OCI-LY7 (cell line): ENCODE measurements at regions not wholly inside any gene's neighbourhood (a gene's known extent, or its start where the extent isn't known, plus 50 kb on each side); places are given as distances from the start of the nearest gene placed in this dataset.

Source experiments
- BruUV-seq: library from RNA; stranded (reverse); fragments of 400-500 nt; replicated peaks from 2 replicates; lab custom pipeline; 2021; lab: Mats Ljungman, UMichigan
- CTCF ChIA-PET: fragments of 300-600 bp; sonication (Branson Sonifier 250); formaldehyde crosslinking; loops from one replicate; lab custom pipeline; 2022; ENCODE audit warnings: antibody characterized with exemption; ENCODE audit not compliant: unreplicated experiment; lab: Charles Lee
- POLR2A ChIA-PET: fragments of 300-600 bp; sonication (Branson Sonifier 250); formaldehyde crosslinking; loops from one replicate; lab custom pipeline; 2022; ENCODE audit warnings: antibody characterized with exemption; lab: Charles Lee
- DNase-seq: peaks from one replicate; pipeline ENCODE4 v3.0.0-alpha.2; 2015; ENCODE audit warnings: low spot score
- H2AFZ ChIP-seq: fragments of 200-600 bp; sonication (generic), shearing (Covaris generic); 2 replicates; pipeline ENCODE4 v1.6.1; 2014; ENCODE audit warnings: mild to moderate bottlenecking, antibody characterized with exemption, low read length, moderate library complexity
- H3K27ac ChIP-seq: fragments of 200-600 bp; sonication (generic); 2 replicates; pipeline ENCODE4 v1.5.1; 2014; ENCODE audit warnings: mixed run types, low read depth, mild to moderate bottlenecking, moderate library complexity, low read length, inconsistent platforms; ENCODE audit not compliant: poor library complexity, severe bottlenecking
- H3K36me3 ChIP-seq: fragments of 200-600 bp; sonication (generic); 2 replicates; pipeline ENCODE4 v1.6.1; 2014; ENCODE audit warnings: mild to moderate bottlenecking, antibody characterized with exemption, low read length, moderate library complexity, mixed read lengths; ENCODE audit not compliant: insufficient read depth
- H3K4me1 ChIP-seq: fragments of 200-600 bp; sonication (generic); 2 replicates; pipeline ENCODE4 v1.5.1; 2014; ENCODE audit warnings: mild to moderate bottlenecking, low read length; ENCODE audit not compliant: insufficient read depth, poor library complexity, severe bottlenecking
- H3K4me2 ChIP-seq: fragments of 200-600 bp; sonication (generic); 2 replicates; pipeline ENCODE4 v1.6.1; 2014; ENCODE audit warnings: mild to moderate bottlenecking, low read length
- H3K4me3 ChIP-seq: fragments of 200-600 bp; sonication (generic); 2 replicates; pipeline ENCODE4 v1.5.1; 2014; ENCODE audit warnings: mild to moderate bottlenecking, low read depth, low read length; ENCODE audit not compliant: poor library complexity, severe bottlenecking
- H3K79me2 ChIP-seq: fragments of 200-600 bp; sonication (generic); 2 replicates; pipeline ENCODE4 v1.6.1; 2016; ENCODE audit warnings: low read depth, mild to moderate bottlenecking, low read length, moderate library complexity, mixed read lengths; ENCODE audit not compliant: insufficient read depth
- H3K9me2 ChIP-seq: fragments of 200-600 bp; sonication (generic); 2 replicates; pipeline ENCODE4 v1.6.1; 2016; ENCODE audit warnings: mild to moderate bottlenecking, low read length, mixed read lengths; ENCODE audit not compliant: insufficient read depth
- H3K9me3 ChIP-seq: fragments of 200-600 bp; sonication (generic); 2 replicates; pipeline ENCODE4 v1.6.1; 2014; ENCODE audit warnings: mild to moderate bottlenecking, mixed run types, low read length, mixed read lengths
- H4K20me1 ChIP-seq: fragments of 200-600 bp; sonication (generic); 2 replicates; pipeline ENCODE4 v1.6.1; 2014; ENCODE audit warnings: mild to moderate bottlenecking, antibody characterized with exemption, low read length, moderate library complexity, mixed read lengths; ENCODE audit not compliant: insufficient read depth
- EZH2phosphoT487 ChIP-seq: fragments of 200-600 bp; sonication (generic); IDR thresholded peaks from 2 replicates; pipeline ENCODE4 v1.6.1; 2018; ENCODE audit warnings: low read depth, borderline replicate concordance, mild to moderate bottlenecking, mixed run types, antibody characterized with exemption, low read length, moderate library complexity, mixed read lengths
- intact Hi-C: fragments of 100-400 bp; cut with micrococcal nuclease; formaldehyde crosslinking; loops from one replicate; pipeline ENCODE4 v1.10.0; 2022; ENCODE audit not compliant: unreplicated experiment
- TF ChIP-seq, protein P1 (sequence below): fragments of 200-600 bp; sonication (generic); conservative IDR thresholded peaks from 2 replicates; pipeline ENCODE4 v1.5.1; 2014; ENCODE audit warnings: mild to moderate bottlenecking, antibody characterized with exemption, low read length, moderate library complexity, mixed read lengths

DNA sequence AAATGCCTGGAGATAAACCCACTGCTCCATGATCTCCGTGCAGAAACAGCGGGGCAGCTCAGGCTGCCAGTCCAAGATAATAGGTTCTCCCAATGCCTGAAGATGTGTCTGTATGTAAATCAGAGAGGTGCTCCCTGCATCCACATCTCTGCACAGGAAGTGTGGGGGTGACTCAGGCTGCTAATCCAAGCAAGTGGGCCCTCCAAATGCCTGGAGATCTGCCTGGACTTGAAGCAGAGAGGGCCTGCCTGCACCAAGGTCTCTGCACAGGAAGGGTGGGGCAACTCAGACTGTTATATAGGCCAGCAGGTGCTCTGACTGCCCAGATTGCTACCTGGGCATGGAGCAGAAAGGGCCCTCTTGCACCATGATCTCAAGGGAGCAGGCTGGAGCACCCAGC, 504.7 kb downstream of the LRFN5 start:
- Histone ChIP-seq H3K4me3 (no peak overlapping the region), H3K9me2 (no peaks in the 10 kb centered on the region), H4K20me1 (no peaks in the 10 kb centered on the region), H2AFZ (no peak overlapping the region), H3K36me3 (no peaks in the 10 kb centered on the region), H3K79me2 (no peaks in the 10 kb centered on the region), H3K4me2 (no peak overlapping the region), H3K27ac (no peak overlapping the region), H3K9me3 (no peaks in the 10 kb centered on the region), H3K4me1 (no peaks in the 10 kb centered on the region)
- CTCF ChIA-PET, result no interaction called here
- no peak for DNase-seq
- intact Hi-C loops, result no loop called here
- TF ChIP-seq, protein P1, sequence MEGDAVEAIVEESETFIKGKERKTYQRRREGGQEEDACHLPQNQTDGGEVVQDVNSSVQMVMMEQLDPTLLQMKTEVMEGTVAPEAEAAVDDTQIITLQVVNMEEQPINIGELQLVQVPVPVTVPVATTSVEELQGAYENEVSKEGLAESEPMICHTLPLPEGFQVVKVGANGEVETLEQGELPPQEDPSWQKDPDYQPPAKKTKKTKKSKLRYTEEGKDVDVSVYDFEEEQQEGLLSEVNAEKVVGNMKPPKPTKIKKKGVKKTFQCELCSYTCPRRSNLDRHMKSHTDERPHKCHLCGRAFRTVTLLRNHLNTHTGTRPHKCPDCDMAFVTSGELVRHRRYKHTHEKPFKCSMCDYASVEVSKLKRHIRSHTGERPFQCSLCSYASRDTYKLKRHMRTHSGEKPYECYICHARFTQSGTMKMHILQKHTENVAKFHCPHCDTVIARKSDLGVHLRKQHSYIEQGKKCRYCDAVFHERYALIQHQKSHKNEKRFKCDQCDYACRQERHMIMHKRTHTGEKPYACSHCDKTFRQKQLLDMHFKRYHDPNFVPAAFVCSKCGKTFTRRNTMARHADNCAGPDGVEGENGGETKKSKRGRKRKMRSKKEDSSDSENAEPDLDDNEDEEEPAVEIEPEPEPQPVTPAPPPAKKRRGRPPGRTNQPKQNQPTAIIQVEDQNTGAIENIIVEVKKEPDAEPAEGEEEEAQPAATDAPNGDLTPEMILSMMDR, result no peak
- TF ChIP-seq EZH2phosphoT487, result no peak
- BruUV-seq, result no TSS peak
- POLR2A ChIA-PET, result interaction anchor here (0.6 kb wide), 1 partner anchor 41 kb away, joined by 3 read pairs; no protein-coding TSS in a partner anchor

GRCh38 chr14:42110167-42110566, 503.5 kb downstream of the LRFN5 start:
- Histone ChIP-seq H3K27ac (no peak overlapping the region), H3K4me3 (no peak overlapping the region), H4K20me1 (no peaks in the 10 kb centered on the region), H3K9me3 (no peaks in the 10 kb centered on the region), H2AFZ (no peak overlapping the region), H3K36me3 (no peaks in the 10 kb centered on the region), H3K4me2 (no peak overlapping the region), H3K9me2 (no peaks in the 10 kb centered on the region), H3K79me2 (no peaks in the 10 kb centered on the region), H3K4me1 (no peaks in the 10 kb centered on the region)
- peak; percentile 30 for DNase-seq
- CTCF ChIA-PET, result no interaction called here
- TF ChIP-seq EZH2phosphoT487, result no peak
- TF ChIP-seq, protein P1, result peak; percentile 80
- POLR2A ChIA-PET, result interaction anchor here (0.6 kb wide), 1 partner anchor 495 kb away, joined by 7 read pairs; no protein-coding TSS in a partner anchor
- no TSS peak for BruUV-seq
- intact Hi-C loops, result no loop called here

DNA sequence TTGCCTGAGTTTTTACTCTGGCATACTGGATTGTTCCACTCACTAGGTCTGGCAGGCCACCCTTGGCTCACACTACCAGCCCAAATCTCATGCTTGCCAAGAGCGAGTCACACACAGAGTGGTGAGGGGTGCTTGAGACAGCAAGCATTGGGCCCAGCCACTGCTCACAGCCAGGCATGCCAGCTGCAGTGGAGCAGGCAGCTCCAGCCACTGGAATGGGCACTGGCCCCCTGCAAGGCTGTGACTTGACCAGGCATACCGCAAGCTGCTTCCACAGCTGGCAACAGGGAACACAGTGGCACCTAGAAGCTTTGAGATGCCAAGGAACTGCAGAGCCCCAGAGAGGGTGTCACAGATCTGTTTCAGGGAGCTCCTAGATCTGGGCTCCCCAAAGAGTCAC, 488.5 kb downstream of the LRFN5 start:
- H4K20me1 ChIP-seq, result no peaks in the 10 kb centered on the region
- BruUV-seq, result no TSS peak
- H3K4me2 ChIP-seq, result no peak overlapping the region
- no peak for DNase-seq
- no peak for TF ChIP-seq EZH2phosphoT487
- TF ChIP-seq, protein P1, result no peak
- intact Hi-C loops, result no loop called here
- no peak overlapping the region for H2AFZ ChIP-seq
- H3K9me2 ChIP-seq, result no peaks in the 10 kb centered on the region
- H3K79me2 ChIP-seq, result no peaks in the 10 kb centered on the region
- H3K4me1 ChIP-seq, result no peaks in the 10 kb centered on the region
- no peaks in the 10 kb centered on the region for H3K36me3 ChIP-seq
- H3K9me3 ChIP-seq, result no peaks in the 10 kb centered on the region
- H3K27ac ChIP-seq, result no peak overlapping the region
- H3K4me3 ChIP-seq, result no peak overlapping the region
- ChIA-PET CTCF (no interaction called here), POLR2A (no interaction called here)
